Hepatocyte (in vitro differentiated cells): ENCODE measurements at regions not wholly inside any gene's neighbourhood (a gene's known extent, or its start where the extent isn't known, plus 50 kb on each side); places are given as distances from the start of the nearest gene placed in this dataset.

Experiments
- CTCF ChIP-seq: fragments of 200-600 bp; sonication (generic); IDR thresholded peaks from 2 replicates; pipeline ENCODE4 v1.5.1; 2016; ENCODE audit warnings: antibody characterized with exemption, mild to moderate bottlenecking; ENCODE audit not compliant: poor library complexity
- EZH2 ChIP-seq: fragments of 200-600 bp; sonication (generic); IDR thresholded peaks from 2 replicates; pipeline ENCODE4 v1.6.1; 2016; ENCODE audit warnings: antibody characterized with exemption, mild to moderate bottlenecking, borderline replicate concordance
- EZH2phosphoT487 ChIP-seq: fragments of 200-600 bp; sonication (generic); IDR thresholded peaks from one replicate; pipeline ENCODE4 v1.6.1; 2018; ENCODE audit warnings: antibody characterized with exemption, mild to moderate bottlenecking, low read depth, moderate library complexity; ENCODE audit not compliant: unreplicated experiment, severe bottlenecking

GRCh38 chr7:114073701-114074100 is 154.9 kb upstream of the PPP1R3A start:
- TF ChIP-seq CTCF: no peak
- TF ChIP-seq EZH2: no peak
- no peak for TF ChIP-seq EZH2phosphoT487
